Left ventricle myocardium superior (tissue), 1 donor: ENCODE measurements at regions not wholly inside any gene's neighbourhood (a gene's known extent, or its start where the extent isn't known, plus 50 kb on each side); places are given as distances from the start of the nearest gene placed in this dataset.

Experiments used
- ATAC-seq: fragments of 200-7000 bp; cut with Tn5 transposase; one replicate; pipeline ENCODE4 v1.9.1; 2020; ENCODE audit warnings: mild to moderate bottlenecking, moderate library complexity
- DNase-seq: peaks from one replicate; pipeline ENCODE4 v3.0.0-alpha.2; 2020
- intact Hi-C: fragments of 100-400 bp; cut with micrococcal nuclease; formaldehyde crosslinking; loops from one replicate; pipeline ENCODE4 v1.11.0; 2022
- donor health status: DM: no; HTN: yes; CAD: no; lungs with severe emphysema.

GRCh38 chr20:42020316-42020715 is 402.1 kb upstream of the CHD6 start:
- intact Hi-C loops: no loop called here
- ATAC-seq: no peak

GRCh38 chr20:42018979-42019378 is 400.8 kb upstream of the CHD6 start:
- no peak for ATAC-seq
- no peak for DNase-seq
- intact Hi-C loops: no loop called here

More at GRCh38 chr20:42020316-42020715, 402.1 kb upstream of the CHD6 start:
- DNase-seq: no peak

GRCh38 chr20:42010090-42010489 is 391.9 kb upstream of the CHD6 start:
- intact Hi-C loops: no loop called here
- DNase-seq: no peak
- ATAC-seq: no peak

- intact Hi-C loops: no loop called here
- DNase-seq: no peak
- no peak for ATAC-seq
Measured at GRCh38 chr20:42007251-42007650, 389.1 kb upstream of the CHD6 start.

- DNase-seq: no peak
- intact Hi-C loops: no loop called here
- no peak for ATAC-seq
Measured at GRCh38 chr20:42005211-42005610, 387.0 kb upstream of the CHD6 start.

GRCh38 chr20:42003380-42003779 is 385.2 kb upstream of the CHD6 start:
- intact Hi-C loops: no loop called here
- ATAC-seq: no peak
- no peak for DNase-seq

GRCh38 chr20:41998539-41999341 is 380.6 kb upstream of the CHD6 start:
- ATAC-seq: no peak
- peak; percentile 25 for DNase-seq
- intact Hi-C loops: no loop called here

- ATAC-seq (peak; percentile 68), DNase-seq (no peak)
- intact Hi-C loops: no loop called here
Measured at GRCh38 chr20:41996951-41997350, 378.8 kb upstream of the CHD6 start.

- DNase-seq (no peak), ATAC-seq (no peak)
- intact Hi-C loops: no loop called here
Measured at GRCh38 chr20:41992481-41992880, 374.3 kb upstream of the CHD6 start.

- ATAC-seq: no peak
- intact Hi-C loops: no loop called here
- DNase-seq: no peak
Measured at GRCh38 chr20:41991412-41991811, 373.2 kb upstream of the CHD6 start.

- intact Hi-C loops: no loop called here
- ATAC-seq (peak; percentile 68), DNase-seq (no peak)
Measured at GRCh38 chr20:41989935-41990635, 371.9 kb upstream of the CHD6 start.

- DNase-seq (no peak), ATAC-seq (no peak)
- intact Hi-C loops: no loop called here
Measured at GRCh38 chr20:41989039-41989679, 371.0 kb upstream of the CHD6 start.

GRCh38 chr20:41984031-41984430 is 365.9 kb upstream of the CHD6 start:
- ATAC-seq (no peak), DNase-seq (no peak)
- intact Hi-C loops: no loop called here

- intact Hi-C loops: no loop called here
- DNase-seq: no peak
Measured at GRCh38 chr20:41983159-41983558, 365.0 kb upstream of the CHD6 start.

GRCh38 chr20:41981746-41982145 is 363.6 kb upstream of the CHD6 start:
- no peak for DNase-seq
- intact Hi-C loops: no loop called here
- ATAC-seq: no peak

More at GRCh38 chr20:41983159-41983558, 365.0 kb upstream of the CHD6 start:
- ATAC-seq: no peak

GRCh38 chr20:41978875-41979274 is 360.7 kb upstream of the CHD6 start:
- intact Hi-C loops: no loop called here
- DNase-seq (no peak), ATAC-seq (no peak)

- DNase-seq (no peak), ATAC-seq (no peak)
- intact Hi-C loops: no loop called here
Measured at GRCh38 chr20:41978246-41978790, 360.1 kb upstream of the CHD6 start.

GRCh38 chr20:41969656-41970055 is 351.5 kb upstream of the CHD6 start:
- no peak for ATAC-seq
- no peak for DNase-seq
- intact Hi-C loops: no loop called here

- no peak for ATAC-seq
- intact Hi-C loops: no loop called here
Measured at GRCh38 chr20:41960166-41960565, 342.0 kb upstream of the CHD6 start.

GRCh38 chr20:41958391-41958790 is 340.2 kb upstream of the CHD6 start:
- DNase-seq: no peak
- ATAC-seq: no peak
- intact Hi-C loops: no loop called here

More at GRCh38 chr20:41960166-41960565, 342.0 kb upstream of the CHD6 start:
- no peak for DNase-seq
